Endothelial cell of umbilical vein (primary cell): ENCODE measurements at regions not wholly inside any gene's neighbourhood (a gene's known extent, or its start where the extent isn't known, plus 50 kb on each side); places are given as distances from the start of the nearest gene placed in this dataset.

Experiments used
- BruUV-seq: library from RNA; stranded (reverse); fragments of 400-500 nt; replicated peaks from 2 replicates; lab custom pipeline; 2021; lab: Mats Ljungman, UMichigan
- CTCF ChIA-PET: fragments of 300-600, 350-600 bp; sonication (Branson Sonifier 250); formaldehyde crosslinking; loops from one replicate; lab custom pipeline; 2021; ENCODE audit warnings: antibody characterized with exemption, inconsistent platforms; lab: Charles Lee
- POLR2A ChIA-PET: fragments of 300-600, 350-600 bp; sonication (Branson Sonifier 250); formaldehyde crosslinking; loops from one replicate; lab custom pipeline; 2021; ENCODE audit warnings: antibody characterized with exemption, inconsistent platforms; lab: Charles Lee
- DNase-seq: peaks from one replicate; pipeline ENCODE4 v3.0.0-alpha.2; 2011; ENCODE audit warnings: low read depth, low spot score
- FAIRE-seq: peaks from 2 replicates; lab custom pipeline; 2011; peaks lifted over from hg19 to GRCh38; lab: Jason Lieb, UNC
- H2AFZ ChIP-seq: 2 replicates; pipeline ENCODE4 v1.6.0; 2012; ENCODE audit warnings: low read depth, low read length, control low read depth, inconsistent platforms
- H3K27ac ChIP-seq: 2 replicates; pipeline ENCODE4 v1.5.1; 2011; ENCODE audit warnings: low read depth, mild to moderate bottlenecking, control low read depth, low read length, moderate library complexity; ENCODE audit not compliant: insufficient read depth
- H3K27me3 ChIP-seq, 2 experiments: 2 replicates each; pipeline versions ENCODE4 v1.6.0 to v1.6.1; 2011; ENCODE audit warnings: low read length in 2 of 2, mixed read lengths in 1 of 2; ENCODE audit not compliant: control insufficient read depth in 2 of 2, insufficient read depth in 2 of 2
- H3K36me3 ChIP-seq, 2 experiments: 2 replicates in 1 of 2; 3 replicates in 1 of 2; pipeline ENCODE4 v1.5.1; 2011; ENCODE audit warnings: low read length in 2 of 2, mild to moderate bottlenecking in 1 of 2, moderate library complexity in 1 of 2; ENCODE audit not compliant: control insufficient read depth in 2 of 2, insufficient read depth in 2 of 2; ENCODE audit errors: extremely low read depth in 1 of 2
- H3K4me1 ChIP-seq: 3 replicates; pipeline ENCODE4 v1.5.1; 2011; ENCODE audit warnings: mild to moderate bottlenecking, low read length; ENCODE audit not compliant: control insufficient read depth, insufficient read depth; ENCODE audit errors: extremely low read depth
- H3K4me2 ChIP-seq: 2 replicates; pipeline ENCODE4 v1.6.1; 2011; ENCODE audit warnings: low read length, control low read depth, mixed read lengths; ENCODE audit not compliant: insufficient read depth
- H3K4me3 ChIP-seq, 3 experiments: fragments of 200-600 bp in 1 of 3; sonication (generic), shearing (Covaris generic) in 1 of 3; replicated peaks in 1 of 3; 2 replicates each; pipeline ENCODE4 v1.5.1; 2011 to 2016; ENCODE audit warnings: control low read depth in 3 of 3, low read length in 3 of 3, mild to moderate bottlenecking in 2 of 3, inconsistent platforms in 1 of 3, low read depth in 1 of 3, moderate library complexity in 1 of 3; ENCODE audit not compliant: insufficient read depth in 1 of 3
- H3K79me2 ChIP-seq: 2 replicates; pipeline ENCODE4 v1.6.0; 2012; ENCODE audit warnings: low read length, inconsistent platforms; ENCODE audit not compliant: control insufficient read depth, insufficient read depth
- H3K9ac ChIP-seq: replicated peaks from 2 replicates; pipeline ENCODE3; 2011; ENCODE audit warnings: low read length, control low read depth; ENCODE audit not compliant: insufficient read depth; ENCODE audit errors: extremely low read depth
- H3K9me1 ChIP-seq: replicated peaks from 3 replicates; pipeline ENCODE4 v1.6.0; 2011; ENCODE audit warnings: mild to moderate bottlenecking, low read length; ENCODE audit not compliant: control insufficient read depth, insufficient read depth; ENCODE audit errors: extremely low read depth
- H3K9me3 ChIP-seq: replicated peaks from 2 replicates; pipeline ENCODE4 v1.5.1; 2012; ENCODE audit warnings: low read length, inconsistent platforms; ENCODE audit not compliant: control insufficient read depth, insufficient read depth
- H4K20me1 ChIP-seq: replicated peaks from 2 replicates; pipeline ENCODE3; 2011; ENCODE audit warnings: mild to moderate bottlenecking, low read length; ENCODE audit not compliant: control insufficient read depth, insufficient read depth; ENCODE audit errors: extremely low read depth
- CTCF ChIP-seq, 2 donors: IDR thresholded peaks; 1 replicate in 1 of 2; 2 replicates in 1 of 2; pipeline ENCODE4 v1.5.1; 2011; ENCODE audit warnings: low read length in 2 of 2, mild to moderate bottlenecking in 2 of 2, moderate library complexity in 2 of 2, control low read depth in 1 of 2, inconsistent platforms in 1 of 2, low read depth in 1 of 2; ENCODE audit not compliant: insufficient read depth in 1 of 2; ENCODE audit errors: extremely low read depth in 1 of 2
- EZH2 ChIP-seq: IDR thresholded peaks from 2 replicates; pipeline ENCODE4 v1.6.1; 2012; ENCODE audit warnings: borderline replicate concordance, low read depth, mild to moderate bottlenecking, moderate library complexity, low read length, inconsistent platforms; ENCODE audit not compliant: severe bottlenecking
- FOS ChIP-seq: IDR thresholded peaks from 2 replicates; pipeline ENCODE4 v1.6.1; 2011; ENCODE audit warnings: mild to moderate bottlenecking, low read length, moderate library complexity, borderline replicate concordance; ENCODE audit not compliant: insufficient read depth
- GATA2 ChIP-seq: IDR thresholded peaks from 2 replicates; pipeline ENCODE4 v1.7.0; 2011; ENCODE audit warnings: low read depth, mild to moderate bottlenecking, moderate library complexity, mixed read lengths, low read length; ENCODE audit not compliant: insufficient read length, insufficient read depth
- JUN ChIP-seq: IDR thresholded peaks from 2 replicates; pipeline ENCODE4 v1.6.1; 2011; ENCODE audit warnings: borderline replicate concordance, low read depth; ENCODE audit not compliant: insufficient read length, insufficient read depth
- MAX ChIP-seq: IDR thresholded peaks from 2 replicates; pipeline ENCODE4 v1.6.1; 2011; ENCODE audit not compliant: insufficient read depth, insufficient read length
- MYC ChIP-seq: IDR thresholded peaks from one replicate; pipeline ENCODE4 v1.6.1; 2011; ENCODE audit warnings: mild to moderate bottlenecking, low read depth, low read length
- POLR2A ChIP-seq: IDR thresholded peaks from 2 replicates; pipeline ENCODE4 v1.6.1; 2012; ENCODE audit warnings: low read depth, mild to moderate bottlenecking, control low read depth, low read length
- POLR2AphosphoS5 ChIP-seq: IDR thresholded peaks from 2 replicates; pipeline ENCODE4 v1.6.1; 2012; ENCODE audit warnings: low read depth, mild to moderate bottlenecking, control low read depth, low read length, moderate library complexity; ENCODE audit not compliant: insufficient read depth
- dilution Hi-C: fragments of 300-500 bp; cut with MboI; formaldehyde crosslinking; loops from one replicate; pipeline ENCODE4 v1.15.0; 2019; ENCODE audit warnings: low sequenced_read_pairs; ENCODE audit not compliant: extremely low pct_ligation_motif_present
- intact Hi-C: fragments of 100-400 bp; cut with micrococcal nuclease; formaldehyde crosslinking; loops from one replicate; pipeline ENCODE4 v1.10.0; 2022

GRCh38 chr2:210814251-210815025 lies 258.0 kb downstream of the CPS1 start:
- no peaks in the 10 kb centered on the region for H3K27me3 ChIP-seq
- intact Hi-C loops (no loop called here), dilution Hi-C loops (no loop called here)
- BruUV-seq = no TSS peak
- no peak overlapping the region for H3K27ac ChIP-seq
- no peaks in the 10 kb centered on the region for H3K36me3 ChIP-seq
- TF ChIP-seq POLR2AphosphoS5 (no peak), POLR2A (no peak), MYC (no peak), FOS (no peak), MAX (no peak), EZH2 (no peak), CTCF (IDR thresholded peaks at IDR 0.05; ENCODE audit: extremely low read depth in 1 of 2, insufficient read depth in 1 of 2, low read depth in 1 of 2, low read length in 2 of 2) (no peak), JUN (no peak), GATA2 (no peak)
- no peaks in the 10 kb centered on the region for H3K79me2 ChIP-seq
- no peak overlapping the region for H3K4me3 ChIP-seq
- FAIRE-seq (no peak), DNase-seq (no peak)
- H3K9me3 ChIP-seq = no peaks in the 10 kb centered on the region
- no peak overlapping the region for H2AFZ ChIP-seq
- H3K9ac ChIP-seq = no peak overlapping the region
- H3K4me1 ChIP-seq = no peaks in the 10 kb centered on the region
- H3K4me2 ChIP-seq = no peak overlapping the region
- ChIA-PET POLR2A (no interaction called here), CTCF (no interaction called here)
- H3K9me1 ChIP-seq = no peaks in the 10 kb centered on the region
- no peaks in the 10 kb centered on the region for H4K20me1 ChIP-seq
